Astrocyte (in vitro differentiated cells and primary cell): ENCODE measurements at regions not wholly inside any gene's neighbourhood (a gene's known extent, or its start where the extent isn't known, plus 50 kb on each side); places are given as distances from the start of the nearest gene placed in this dataset.

Source experiments
- CTCF ChIP-seq: IDR thresholded peaks from 2 replicates; pipeline ENCODE4 v1.5.1; 2011; ENCODE audit warnings: low read depth, mild to moderate bottlenecking, inconsistent platforms, low read length, moderate library complexity; ENCODE audit not compliant: insufficient read depth
- EZH2 ChIP-seq: IDR thresholded peaks from 2 replicates; pipeline ENCODE4 v1.6.1; 2012; ENCODE audit warnings: mild to moderate bottlenecking, low read length, inconsistent platforms; ENCODE audit not compliant: insufficient read depth

GRCh38 chr1:232754930-232755329 is 50.3 kb upstream of the MAP10 start:
- TF ChIP-seq CTCF (no peak), EZH2 (no peak)
